Liver (tissue), 3 donors: ENCODE measurements at regions not wholly inside any gene's neighbourhood (a gene's known extent, or its start where the extent isn't known, plus 50 kb on each side); places are given as distances from the start of the nearest gene placed in this dataset.

Experiments
- CTCF ChIP-seq: fragments of 150-350 bp; IDR thresholded peaks from 2 replicates; pipeline ENCODE4 v1.5.1; 2017; ENCODE audit warnings: improper control_type of control experiment, low read depth, low read length; ENCODE audit not compliant: missing input control
- JUND ChIP-seq, 2 donors: IDR thresholded peaks; 2 replicates each; pipeline ENCODE4 v1.6.1; 2016; ENCODE audit warnings: antibody characterized with exemption in 2 of 2
- MAX ChIP-seq: IDR thresholded peaks from 2 replicates; pipeline ENCODE4 v1.6.1; 2016; ENCODE audit warnings: antibody characterized with exemption
- RAD21 ChIP-seq, 2 donors: IDR thresholded peaks; 2 replicates each; pipeline ENCODE4 v1.6.1; 2016; ENCODE audit warnings: antibody characterized with exemption in 2 of 2, mild to moderate bottlenecking in 2 of 2
- TF ChIP-seq, protein P1 (sequence below): IDR thresholded peaks from 2 replicates; pipeline ENCODE4 v1.6.1; 2016; ENCODE audit warnings: antibody characterized with exemption
- donor health status: healthy.
- donor health status: healthy.

- no peak for TF ChIP-seq CTCF
- no peak for TF ChIP-seq JUND (IDR thresholded peaks at IDR 0.05)
- TF ChIP-seq, protein P1, sequence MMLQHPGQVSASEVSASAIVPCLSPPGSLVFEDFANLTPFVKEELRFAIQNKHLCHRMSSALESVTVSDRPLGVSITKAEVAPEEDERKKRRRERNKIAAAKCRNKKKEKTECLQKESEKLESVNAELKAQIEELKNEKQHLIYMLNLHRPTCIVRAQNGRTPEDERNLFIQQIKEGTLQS: no peak
- TF ChIP-seq MAX: no peak
- TF ChIP-seq RAD21 (IDR thresholded peaks at IDR 0.05): no peak
Observed at GRCh38 chr16:74230126-74230525, 66.5 kb upstream of the PSMD7 start.
